ENCODE measurements at regions not wholly inside any gene's neighbourhood (a gene's known extent, or its start where the extent isn't known, plus 50 kb on each side); places are given as distances from the start of the nearest gene placed in this dataset.
"Not testable (repeated sequence)": the region's sequence is repeated elsewhere in the genome, so short reads cannot be mapped to it uniquely, and the experiment has no call there.

- Histone ChIP-seq H3K36me3 (ENCODE audit: control insufficient read depth, insufficient read depth, low read length) (no peaks in the 10 kb centered on the region; the same call in 1 of the 2 replicates), H3K27me3 (ENCODE audit: control insufficient read depth, insufficient read depth, low read length) (no peaks in the 10 kb centered on the region), H3K9me3 (ENCODE audit: control insufficient read depth, insufficient read depth, low read length) (no peaks in the 10 kb centered on the region), H3K27ac (ENCODE audit: low read length) (no peak overlapping the region), H3K4me3 (ENCODE audit: low read length) (no peak overlapping the region), H3K4me1 (ENCODE audit: control insufficient read depth, insufficient read depth, low read length) (peaks cover 11% of the 10 kb centered on the region)
- DNase-seq (ENCODE audit: low read depth, low spot score): no peak
- WGBS (ENCODE audit: insufficient coverage, insufficient read length): no CpG with 5 or more reads among the region's 34 CpGs
These were observed 70.5 kb upstream of the HGFAC start for GRCh38 chr4:3371033-3372001.

DNA sequence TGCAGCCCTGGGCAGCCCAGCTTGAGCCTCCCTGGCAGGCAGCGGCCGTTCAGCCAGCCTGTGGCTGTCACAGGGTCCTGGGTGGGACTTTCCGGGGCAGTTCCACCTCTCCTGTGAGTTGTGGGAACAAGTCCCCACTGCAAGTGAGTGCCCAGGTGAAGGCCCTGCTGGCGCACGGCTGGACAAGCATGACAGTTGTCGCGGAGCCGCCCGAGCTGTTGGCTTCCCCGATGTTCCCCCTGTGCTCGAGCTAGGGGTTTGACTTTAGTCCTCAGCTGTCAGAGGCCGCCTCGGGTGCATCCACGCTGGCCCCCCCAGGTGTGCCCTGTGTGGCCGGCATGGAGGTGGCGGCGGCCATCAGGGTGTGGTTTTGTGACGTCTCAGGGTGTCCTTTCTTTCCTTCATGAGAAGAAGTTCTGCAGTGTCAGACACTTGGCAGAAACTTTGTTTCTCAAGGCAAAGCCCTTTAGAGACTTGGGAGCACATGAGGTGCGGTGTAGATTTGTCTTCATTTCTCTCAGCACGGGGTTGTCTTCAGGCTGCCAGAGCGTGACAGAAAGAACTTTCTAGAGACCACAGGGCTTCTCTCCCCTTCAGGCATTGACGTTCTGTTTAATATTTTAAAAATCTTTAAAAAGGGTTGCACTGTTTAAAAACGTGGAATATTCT, 69.4 kb upstream of the HGFAC start:
- no peaks in the 10 kb centered on the region for H3K27me3 ChIP-seq (ENCODE audit: control insufficient read depth, insufficient read depth, low read length)
- no peak for DNase-seq (ENCODE audit: low read depth, low spot score)
- H3K9me3 ChIP-seq (ENCODE audit: control insufficient read depth, insufficient read depth, low read length): no peaks in the 10 kb centered on the region
- H3K4me3 ChIP-seq (ENCODE audit: low read length): no peak overlapping the region
- H3K4me1 ChIP-seq (ENCODE audit: control insufficient read depth, insufficient read depth, low read length): peaks cover 9% of the 10 kb centered on the region
- no peak overlapping the region for H3K27ac ChIP-seq (ENCODE audit: low read length)
- WGBS (ENCODE audit: insufficient coverage, insufficient read length): no CpG with 5 or more reads among the region's 23 CpGs
- no peaks in the 10 kb centered on the region; the same call in 1 of the 2 replicates for H3K36me3 ChIP-seq (ENCODE audit: control insufficient read depth, insufficient read depth, low read length)

GRCh38 chr4:3372933-3373465, 68.8 kb upstream of the HGFAC start:
- Histone ChIP-seq H3K4me3 (ENCODE audit: low read length) (no peak overlapping the region), H3K27ac (ENCODE audit: low read length) (no peak overlapping the region), H3K36me3 (ENCODE audit: control insufficient read depth, insufficient read depth, low read length) (no peaks in the 10 kb centered on the region; the same call in 1 of the 2 replicates), H3K4me1 (ENCODE audit: control insufficient read depth, insufficient read depth, low read length) (peaks cover 9% of the 10 kb centered on the region), H3K27me3 (ENCODE audit: control insufficient read depth, insufficient read depth, low read length) (no peaks in the 10 kb centered on the region), H3K9me3 (ENCODE audit: control insufficient read depth, insufficient read depth, low read length) (no peaks in the 10 kb centered on the region)
- WGBS (ENCODE audit: insufficient coverage, insufficient read length): no CpG with 5 or more reads among the region's 28 CpGs
- DNase-seq (ENCODE audit: low read depth, low spot score): no peak

- H3K27ac ChIP-seq (ENCODE audit: low read length): no peak overlapping the region
- DNase-seq (ENCODE audit: low read depth, low spot score): no peak
- H3K9me3 ChIP-seq (ENCODE audit: control insufficient read depth, insufficient read depth, low read length): no peaks in the 10 kb centered on the region
- WGBS (ENCODE audit: insufficient coverage, insufficient read length): no CpG with 5 or more reads among the region's 19 CpGs
- no peaks in the 10 kb centered on the region; the same call in 1 of the 2 replicates for H3K36me3 ChIP-seq (ENCODE audit: control insufficient read depth, insufficient read depth, low read length)
- peaks cover 9% of the 10 kb centered on the region for H3K4me1 ChIP-seq (ENCODE audit: control insufficient read depth, insufficient read depth, low read length)
- H3K27me3 ChIP-seq (ENCODE audit: control insufficient read depth, insufficient read depth, low read length): no peaks in the 10 kb centered on the region
- no peak overlapping the region for H3K4me3 ChIP-seq (ENCODE audit: low read length)
These were observed 68.3 kb upstream of the HGFAC start for GRCh38 chr4:3373468-3373867.

DNA sequence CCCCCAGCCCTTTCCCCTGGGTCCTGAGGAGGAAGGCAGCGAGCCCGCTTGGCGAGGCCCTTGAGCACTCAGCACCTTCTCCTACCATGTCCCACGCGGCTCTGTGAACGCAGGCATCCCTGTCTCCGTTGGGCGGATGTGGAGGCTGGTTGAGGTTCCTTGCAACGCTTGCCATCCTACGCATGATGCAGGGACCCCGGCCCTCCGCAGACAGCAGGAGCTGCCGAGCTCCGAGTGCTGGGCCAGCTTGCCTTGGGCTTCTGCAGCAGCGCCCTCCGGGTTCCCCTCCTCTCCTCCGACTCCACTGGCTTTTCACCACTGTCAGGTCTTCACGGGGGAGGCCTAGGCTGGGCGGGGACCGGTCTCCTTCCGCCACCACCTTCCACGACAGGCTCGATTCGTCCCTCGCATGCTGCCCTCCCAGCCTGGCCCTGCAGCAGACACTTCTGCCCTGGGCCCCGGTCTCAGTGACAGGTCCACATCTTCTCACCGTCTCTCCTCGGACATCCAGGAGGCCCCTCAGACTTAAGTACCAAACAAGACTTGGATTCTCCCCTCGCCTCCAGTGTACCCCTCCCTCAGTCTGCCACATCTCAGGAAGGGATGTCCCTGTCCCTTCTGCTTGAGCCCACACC, 67.6 kb upstream of the HGFAC start:
- H3K4me3 ChIP-seq (ENCODE audit: low read length): no peak overlapping the region
- H3K27me3 ChIP-seq (ENCODE audit: control insufficient read depth, insufficient read depth, low read length): no peaks in the 10 kb centered on the region
- H3K9me3 ChIP-seq (ENCODE audit: control insufficient read depth, insufficient read depth, low read length): no peaks in the 10 kb centered on the region
- H3K4me1 ChIP-seq (ENCODE audit: control insufficient read depth, insufficient read depth, low read length): peaks cover 9% of the 10 kb centered on the region
- no CpG with 5 or more reads among the region's 29 CpGs for WGBS (ENCODE audit: insufficient coverage, insufficient read length)
- DNase-seq (ENCODE audit: low read depth, low spot score): no peak
- no peaks in the 10 kb centered on the region; the same call in 1 of the 2 replicates for H3K36me3 ChIP-seq (ENCODE audit: control insufficient read depth, insufficient read depth, low read length)
- no peak overlapping the region for H3K27ac ChIP-seq (ENCODE audit: low read length)

DNA sequence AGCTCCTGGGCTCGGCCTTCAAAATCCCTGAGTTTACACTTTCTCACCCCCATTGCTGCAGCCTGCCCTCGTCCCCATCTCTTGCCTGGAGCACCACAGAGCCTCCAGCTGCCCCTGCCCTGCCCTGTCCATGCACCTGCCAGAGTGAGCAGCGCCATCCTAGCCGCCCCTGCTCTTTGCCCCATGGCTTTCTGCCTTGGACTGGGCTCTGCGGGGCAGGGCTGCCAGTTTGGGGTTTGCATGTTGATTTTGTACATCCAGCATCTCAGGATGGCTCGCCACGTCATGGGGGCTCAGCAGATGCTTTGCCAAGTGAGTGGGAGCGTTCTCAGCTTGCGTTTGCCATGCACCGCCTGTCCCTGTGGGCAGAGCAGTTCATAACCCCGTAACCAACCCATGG, 67.1 kb upstream of the HGFAC start:
- DNase-seq (ENCODE audit: low read depth, low spot score): no peak
- Histone ChIP-seq H3K36me3 (ENCODE audit: control insufficient read depth, insufficient read depth, low read length) (no peaks in the 10 kb centered on the region; the same call in 1 of the 2 replicates), H3K4me1 (ENCODE audit: control insufficient read depth, insufficient read depth, low read length) (peaks cover 8% of the 10 kb centered on the region), H3K9me3 (ENCODE audit: control insufficient read depth, insufficient read depth, low read length) (no peaks in the 10 kb centered on the region), H3K27ac (ENCODE audit: low read length) (no peak overlapping the region), H3K4me3 (ENCODE audit: low read length) (no peak overlapping the region), H3K27me3 (ENCODE audit: control insufficient read depth, insufficient read depth, low read length) (no peaks in the 10 kb centered on the region)
- WGBS (ENCODE audit: insufficient coverage, insufficient read length): no CpG with 5 or more reads among the region's 11 CpGs

DNA sequence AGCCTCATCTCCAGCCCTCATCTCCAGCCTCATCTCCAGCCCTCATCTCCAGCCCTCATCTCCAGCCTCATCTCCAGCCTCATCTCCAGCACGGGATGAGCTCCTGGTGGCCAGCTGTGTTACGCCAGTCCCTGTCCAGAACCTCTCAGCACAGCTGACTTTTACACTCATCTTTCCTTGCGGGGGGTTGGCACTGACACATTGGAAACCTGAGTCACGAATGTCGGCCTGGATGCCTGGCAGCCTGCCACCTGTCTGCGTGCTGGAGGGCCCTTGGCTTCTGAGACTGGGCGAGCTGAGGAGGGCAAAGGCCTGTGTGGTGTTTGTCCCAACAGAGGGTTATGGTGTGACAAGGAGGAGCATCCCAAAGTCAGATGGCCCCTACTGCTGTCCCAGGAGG, 66.1 kb upstream of the HGFAC start:
- Histone ChIP-seq H3K9me3 (ENCODE audit: control insufficient read depth, insufficient read depth, low read length) (no peaks in the 10 kb centered on the region), H3K4me3 (ENCODE audit: low read length) (no peak overlapping the region), H3K4me1 (ENCODE audit: control insufficient read depth, insufficient read depth, low read length) (peaks cover 8% of the 10 kb centered on the region), H3K27me3 (ENCODE audit: control insufficient read depth, insufficient read depth, low read length) (no peaks in the 10 kb centered on the region), H3K36me3 (ENCODE audit: control insufficient read depth, insufficient read depth, low read length) (no peaks in the 10 kb centered on the region; the same call in 1 of the 2 replicates), H3K27ac (ENCODE audit: low read length) (no peak overlapping the region)
- WGBS (ENCODE audit: insufficient coverage, insufficient read length): no CpG with 5 or more reads among the region's 7 CpGs
- DNase-seq (ENCODE audit: low read depth, low spot score): no peak

- Histone ChIP-seq H3K9me3 (ENCODE audit: control insufficient read depth, insufficient read depth, low read length) (no peaks in the 10 kb centered on the region), H3K27ac (ENCODE audit: low read length) (no peak overlapping the region), H3K4me3 (ENCODE audit: low read length) (no peak overlapping the region), H3K36me3 (ENCODE audit: control insufficient read depth, insufficient read depth, low read length) (no peaks in the 10 kb centered on the region; the same call in 1 of the 2 replicates), H3K4me1 (ENCODE audit: control insufficient read depth, insufficient read depth, low read length) (peaks cover 5% of the 10 kb centered on the region), H3K27me3 (ENCODE audit: control insufficient read depth, insufficient read depth, low read length) (no peaks in the 10 kb centered on the region)
- DNase-seq (ENCODE audit: low read depth, low spot score): no peak
- WGBS (ENCODE audit: insufficient coverage, insufficient read length): no CpG with 5 or more reads among the region's 10 CpGs
These were observed 65.5 kb upstream of the HGFAC start for GRCh38 chr4:3376266-3376665.

DNA sequence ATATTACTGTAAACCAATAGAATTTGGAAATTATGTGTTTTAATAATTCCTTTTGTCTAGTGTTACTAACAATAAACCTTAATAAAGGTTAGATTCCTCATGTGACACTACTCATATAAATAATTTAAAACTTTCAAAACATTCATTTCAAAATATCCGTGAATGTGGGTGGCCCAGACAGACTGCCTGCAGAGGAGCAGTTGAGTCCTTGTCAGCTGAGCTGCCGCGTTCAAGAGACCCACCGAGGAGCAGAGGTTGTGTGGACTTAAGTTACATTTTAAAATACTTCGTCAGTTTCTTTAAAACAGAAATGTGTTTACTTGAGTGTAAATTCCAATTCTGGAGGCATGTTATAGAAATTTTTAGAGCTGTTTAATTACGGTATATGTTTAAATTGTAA, 64.2 kb upstream of the HGFAC start:
- no peaks in the 10 kb centered on the region for H3K9me3 ChIP-seq (ENCODE audit: control insufficient read depth, insufficient read depth, low read length)
- no peaks in the 10 kb centered on the region for H3K27me3 ChIP-seq (ENCODE audit: control insufficient read depth, insufficient read depth, low read length)
- no peak overlapping the region for H3K4me3 ChIP-seq (ENCODE audit: low read length)
- no peak for DNase-seq (ENCODE audit: low read depth, low spot score)
- H3K4me1 ChIP-seq (ENCODE audit: control insufficient read depth, insufficient read depth, low read length): no peaks in the 10 kb centered on the region
- 100% methylated on average over 1 of the region's 6 CpGs for WGBS (ENCODE audit: insufficient coverage, insufficient read length)
- H3K27ac ChIP-seq (ENCODE audit: low read length): no peak overlapping the region
- H3K36me3 ChIP-seq (ENCODE audit: control insufficient read depth, insufficient read depth, low read length): no peaks in the 10 kb centered on the region; the same call in 1 of the 2 replicates

DNA sequence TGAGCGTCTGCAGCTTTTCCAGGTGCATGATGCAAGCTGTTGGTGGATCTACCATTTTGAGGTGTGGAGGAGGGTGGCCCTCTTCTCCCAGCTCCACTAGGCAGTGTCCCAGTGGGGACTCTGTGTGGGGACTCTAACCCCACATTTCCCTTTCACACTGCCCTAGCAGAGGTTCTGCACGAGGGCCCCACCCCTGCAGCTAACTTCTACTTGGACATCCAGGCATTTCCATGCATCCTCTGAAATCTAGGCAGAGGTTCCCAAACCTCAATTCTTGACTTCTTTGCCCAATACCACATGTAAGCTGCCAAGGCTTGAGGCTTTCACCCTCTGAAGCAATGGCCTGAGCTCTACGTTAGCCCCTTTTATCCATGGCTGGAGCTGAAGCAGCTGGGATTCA, 61.4 kb upstream of the HGFAC start:
- not testable (repeated sequence) for H3K4me1 ChIP-seq (ENCODE audit: control insufficient read depth, insufficient read depth, low read length); H3K4me3 ChIP-seq (ENCODE audit: low read length); H3K27me3 ChIP-seq (ENCODE audit: control insufficient read depth, insufficient read depth, low read length); H3K27ac ChIP-seq (ENCODE audit: low read length); H3K9me3 ChIP-seq (ENCODE audit: control insufficient read depth, insufficient read depth, low read length); H3K36me3 ChIP-seq (ENCODE audit: control insufficient read depth, insufficient read depth, low read length); DNase-seq (ENCODE audit: low read depth, low spot score)
- WGBS (ENCODE audit: insufficient coverage, insufficient read length): no CpG with 5 or more reads among the region's 3 CpGs

All from iPS DF 6.9 (cell line).